Neural crest cell (in vitro differentiated cells): ENCODE measurements at regions not wholly inside any gene's neighbourhood (a gene's known extent, or its start where the extent isn't known, plus 50 kb on each side); places are given as distances from the start of the nearest gene placed in this dataset.
"Not testable (repeated sequence)": the region's sequence is repeated elsewhere in the genome, so short reads cannot be mapped to it uniquely, and the experiment has no call there.

Source experiments
- DNase-seq: peaks from one replicate; pipeline ENCODE4 v3.0.0; 2021; ENCODE audit warnings: low read depth, mixed read lengths, low spot score
- H3K27ac Mint-ChIP-seq: one replicate; pipeline ENCODE4 v1.8.0; 2021; ENCODE audit warnings: mild to moderate bottlenecking, mixed read lengths; ENCODE audit not compliant: unreplicated experiment
- H3K27me3 Mint-ChIP-seq: 2 replicates; pipeline ENCODE4 v1.8.0; 2021; ENCODE audit warnings: low read depth, mild to moderate bottlenecking, mixed read lengths
- H3K36me3 Mint-ChIP-seq: 2 replicates; pipeline ENCODE4 v1.8.0; 2021; ENCODE audit warnings: low read depth, mild to moderate bottlenecking, mixed read lengths
- H3K4me1 Mint-ChIP-seq: 2 replicates; pipeline ENCODE4 v1.8.0; 2021; ENCODE audit warnings: mixed read lengths
- H3K4me3 Mint-ChIP-seq: one replicate; pipeline ENCODE4 v1.8.0; 2021; ENCODE audit warnings: mild to moderate bottlenecking, mixed read lengths
- H3K9me3 Mint-ChIP-seq: 2 replicates; pipeline ENCODE4 v1.8.0; 2021; ENCODE audit warnings: mixed read lengths
- TF ChIP-seq, protein P1 (sequence below): fragments of 200-600 bp; sonication (generic); conservative IDR thresholded peaks from 2 replicates; pipeline ENCODE4 v1.5.0; 2021; ENCODE audit warnings: antibody characterized with exemption, mild to moderate bottlenecking

DNA sequence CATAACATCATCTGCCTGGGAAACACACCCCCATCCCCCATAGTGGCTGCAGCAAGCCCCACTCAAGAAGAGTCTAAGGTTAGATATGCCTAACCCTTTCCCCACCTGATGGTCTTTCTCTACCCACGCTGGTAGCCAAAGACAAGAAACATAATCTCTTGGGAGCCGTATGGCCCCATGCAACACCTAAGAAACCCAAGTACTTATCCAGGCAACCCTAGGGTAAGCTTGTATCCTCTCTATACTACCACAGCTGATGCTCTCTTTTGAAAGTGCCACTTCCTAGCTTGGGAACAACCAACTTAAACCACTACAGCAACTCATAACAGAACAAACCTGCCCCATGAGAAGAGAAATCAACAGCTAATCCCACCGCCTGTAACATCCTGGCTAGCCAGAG, 161.1 kb downstream of the MSN start:
- Mint-ChIP-seq H3K27ac (no peak overlapping the region), H3K36me3 (no peaks in the 10 kb centered on the region), H3K4me1 (no peaks in the 10 kb centered on the region), H3K27me3 (peaks cover 2% of the 10 kb centered on the region), H3K4me3 (no peak overlapping the region), H3K9me3 (peaks cover 6% of the 10 kb centered on the region)
- TF ChIP-seq, protein P1, sequence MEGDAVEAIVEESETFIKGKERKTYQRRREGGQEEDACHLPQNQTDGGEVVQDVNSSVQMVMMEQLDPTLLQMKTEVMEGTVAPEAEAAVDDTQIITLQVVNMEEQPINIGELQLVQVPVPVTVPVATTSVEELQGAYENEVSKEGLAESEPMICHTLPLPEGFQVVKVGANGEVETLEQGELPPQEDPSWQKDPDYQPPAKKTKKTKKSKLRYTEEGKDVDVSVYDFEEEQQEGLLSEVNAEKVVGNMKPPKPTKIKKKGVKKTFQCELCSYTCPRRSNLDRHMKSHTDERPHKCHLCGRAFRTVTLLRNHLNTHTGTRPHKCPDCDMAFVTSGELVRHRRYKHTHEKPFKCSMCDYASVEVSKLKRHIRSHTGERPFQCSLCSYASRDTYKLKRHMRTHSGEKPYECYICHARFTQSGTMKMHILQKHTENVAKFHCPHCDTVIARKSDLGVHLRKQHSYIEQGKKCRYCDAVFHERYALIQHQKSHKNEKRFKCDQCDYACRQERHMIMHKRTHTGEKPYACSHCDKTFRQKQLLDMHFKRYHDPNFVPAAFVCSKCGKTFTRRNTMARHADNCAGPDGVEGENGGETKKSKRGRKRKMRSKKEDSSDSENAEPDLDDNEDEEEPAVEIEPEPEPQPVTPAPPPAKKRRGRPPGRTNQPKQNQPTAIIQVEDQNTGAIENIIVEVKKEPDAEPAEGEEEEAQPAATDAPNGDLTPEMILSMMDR, result no peak
- DNase-seq, result no peak

DNA sequence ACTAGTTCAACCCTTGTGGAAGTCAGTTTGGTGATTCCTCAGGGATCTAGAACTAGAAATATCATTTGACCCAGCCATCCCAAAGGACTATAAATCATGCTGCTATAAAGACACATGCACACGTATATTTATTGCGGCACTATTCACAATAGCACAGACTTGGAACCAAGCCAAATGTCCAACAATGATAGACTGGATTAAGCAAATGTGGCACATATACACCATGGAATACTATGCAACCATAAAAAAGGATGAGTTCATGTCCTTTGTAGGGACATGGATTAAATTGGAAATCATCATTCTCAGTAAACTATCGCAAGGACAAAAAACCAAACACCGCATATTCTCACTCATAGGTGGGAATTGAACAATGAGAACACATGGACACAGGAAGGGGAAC, 157.8 kb downstream of the MSN start:
- H3K4me3 Mint-ChIP-seq, DNase-seq, H3K36me3 Mint-ChIP-seq, H3K27ac Mint-ChIP-seq, H3K4me1 Mint-ChIP-seq, H3K27me3 Mint-ChIP-seq, H3K9me3 Mint-ChIP-seq: not testable (repeated sequence)

DNA sequence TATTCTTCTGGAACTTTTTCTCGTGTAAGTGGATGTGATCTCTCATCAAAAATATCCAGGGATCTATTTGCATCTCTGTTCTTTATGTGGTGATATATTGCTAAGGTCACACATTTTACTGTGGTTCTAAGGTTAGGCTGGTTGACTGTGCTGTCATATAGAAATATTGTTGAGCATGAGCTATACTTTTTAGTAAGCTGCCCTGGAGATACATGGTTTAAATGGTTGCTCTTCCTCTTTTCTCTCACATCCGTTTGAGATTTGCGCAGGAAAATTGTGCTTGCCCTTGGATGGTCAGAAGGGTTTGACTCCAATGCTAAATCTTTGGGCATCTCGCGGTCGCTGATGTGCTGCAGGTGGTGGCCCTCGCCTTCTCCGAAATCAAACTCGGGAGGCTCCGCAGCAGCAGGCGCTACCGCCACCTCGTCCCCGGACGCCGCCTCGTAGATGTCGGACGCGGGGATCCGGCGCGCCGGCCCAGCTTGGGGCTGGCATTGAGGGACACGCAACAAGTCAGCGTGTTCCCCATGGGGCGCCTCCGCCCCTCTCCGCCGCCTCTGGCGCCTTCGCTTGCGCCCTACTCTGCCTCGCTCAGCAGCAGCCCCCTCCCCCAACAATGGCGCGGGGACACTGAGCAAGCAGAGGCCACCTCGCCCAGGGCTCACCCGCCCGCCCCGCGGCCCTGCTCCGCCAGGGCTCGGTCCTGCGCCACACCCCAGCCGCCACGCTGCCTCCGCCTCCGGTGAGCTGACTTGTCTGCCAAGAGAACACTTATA, 154.5 kb downstream of the MSN start:
- no peak overlapping the region for H3K4me3 Mint-ChIP-seq
- no peak overlapping the region for H3K27ac Mint-ChIP-seq
- no peak for DNase-seq
- no peaks in the 10 kb centered on the region for H3K27me3 Mint-ChIP-seq
- no peaks in the 10 kb centered on the region for H3K36me3 Mint-ChIP-seq
- peaks cover 6% of the 10 kb centered on the region for H3K9me3 Mint-ChIP-seq
- TF ChIP-seq, protein P1, result no peak
- H3K4me1 Mint-ChIP-seq, result no peaks in the 10 kb centered on the region

GRCh38 chrX:65819983-65820382, 152.5 kb downstream of the MSN start:
- DNase-seq, H3K36me3 Mint-ChIP-seq, H3K27me3 Mint-ChIP-seq, H3K27ac Mint-ChIP-seq, H3K4me1 Mint-ChIP-seq, H3K9me3 Mint-ChIP-seq, H3K4me3 Mint-ChIP-seq: not testable (repeated sequence)

DNA sequence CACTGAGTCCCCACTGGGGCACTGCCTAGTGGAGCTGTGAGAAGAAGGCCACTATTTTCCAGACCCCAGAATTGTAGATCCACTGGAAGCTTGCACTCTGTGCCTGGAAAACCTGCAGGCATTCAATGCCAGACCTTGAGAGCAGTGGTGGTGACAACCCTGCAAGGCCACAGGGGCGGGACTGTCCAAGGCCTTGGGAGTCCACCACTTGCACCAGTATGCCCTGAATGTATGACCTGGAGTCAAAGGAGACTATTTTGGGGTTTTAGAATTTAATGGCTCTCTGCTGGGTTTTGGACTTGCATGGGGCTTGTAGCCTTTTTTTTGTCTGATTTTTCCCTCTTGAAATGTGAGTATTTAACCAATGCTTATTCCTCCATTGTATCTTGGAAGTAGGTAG, 145.8 kb downstream of the MSN start:
- Mint-ChIP-seq H3K36me3 (no peaks in the 10 kb centered on the region), H3K4me3 (no peak overlapping the region)

DNA sequence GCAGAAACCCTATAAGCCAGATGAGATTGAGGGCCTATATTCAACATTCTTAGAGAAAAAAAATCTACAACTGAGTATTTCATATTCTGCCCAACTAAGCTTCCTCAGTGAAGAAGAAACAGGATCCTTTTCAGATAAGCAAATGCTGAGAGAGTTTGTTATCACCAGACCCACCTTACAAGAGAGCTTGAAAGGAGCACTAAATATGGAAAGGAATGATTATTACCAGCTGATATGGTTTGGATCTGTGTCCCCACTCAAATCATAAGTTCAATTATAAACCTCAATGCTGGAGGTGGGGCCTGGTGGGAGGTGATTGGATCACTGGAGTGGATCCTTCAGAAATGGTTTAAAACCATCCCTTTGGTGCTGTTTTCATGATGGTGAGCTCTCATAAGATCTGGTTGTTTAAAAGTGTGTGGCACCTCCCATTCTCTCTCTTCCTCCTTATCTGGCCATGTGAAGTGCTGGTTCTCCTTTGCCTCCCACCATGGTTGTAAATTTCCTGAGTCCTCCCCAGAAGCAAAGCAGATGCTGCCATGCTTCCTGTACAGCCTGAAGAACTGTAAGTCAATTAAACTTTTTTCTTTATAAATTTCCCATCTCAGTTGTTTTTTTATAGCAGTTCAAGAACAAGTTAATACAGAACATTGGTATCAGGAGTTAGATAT, 144.2 kb downstream of the MSN start:
- peaks cover 10% of the 10 kb centered on the region for H3K9me3 Mint-ChIP-seq
- no peak for DNase-seq
- peaks cover 4% of the 10 kb centered on the region for H3K27me3 Mint-ChIP-seq
- TF ChIP-seq, protein P1, result no peak
- H3K4me1 Mint-ChIP-seq, result no peaks in the 10 kb centered on the region
- no peak overlapping the region for H3K27ac Mint-ChIP-seq
- H3K36me3 Mint-ChIP-seq, result no peaks in the 10 kb centered on the region
- no peak overlapping the region for H3K4me3 Mint-ChIP-seq

More for the DNA sequence above, 145.8 kb downstream of the MSN start:
- no peak overlapping the region for H3K27ac Mint-ChIP-seq
- no peak for DNase-seq
- peaks cover 4% of the 10 kb centered on the region for H3K27me3 Mint-ChIP-seq
- peaks cover 10% of the 10 kb centered on the region for H3K9me3 Mint-ChIP-seq
- TF ChIP-seq, protein P1, result no peak
- no peaks in the 10 kb centered on the region for H3K4me1 Mint-ChIP-seq
